OCI-LY7 (cell line): ENCODE measurements at regions not wholly inside any gene's neighbourhood (a gene's known extent, or its start where the extent isn't known, plus 50 kb on each side); places are given as distances from the start of the nearest gene placed in this dataset.

ENCODE experiments used
- BruUV-seq: library from RNA; stranded (reverse); fragments of 400-500 nt; replicated peaks from 2 replicates; lab custom pipeline; 2021; lab: Mats Ljungman, UMichigan
- CTCF ChIA-PET: fragments of 300-600 bp; sonication (Branson Sonifier 250); formaldehyde crosslinking; loops from one replicate; lab custom pipeline; 2022; ENCODE audit warnings: antibody characterized with exemption; ENCODE audit not compliant: unreplicated experiment; lab: Charles Lee
- POLR2A ChIA-PET: fragments of 300-600 bp; sonication (Branson Sonifier 250); formaldehyde crosslinking; loops from one replicate; lab custom pipeline; 2022; ENCODE audit warnings: antibody characterized with exemption; lab: Charles Lee
- DNase-seq: peaks from one replicate; pipeline ENCODE4 v3.0.0-alpha.2; 2015; ENCODE audit warnings: low spot score
- H2AFZ ChIP-seq: fragments of 200-600 bp; sonication (generic), shearing (Covaris generic); 2 replicates; pipeline ENCODE4 v1.6.1; 2014; ENCODE audit warnings: mild to moderate bottlenecking, antibody characterized with exemption, low read length, moderate library complexity
- H3K27ac ChIP-seq: fragments of 200-600 bp; sonication (generic); 2 replicates; pipeline ENCODE4 v1.5.1; 2014; ENCODE audit warnings: mixed run types, low read depth, mild to moderate bottlenecking, moderate library complexity, low read length, inconsistent platforms; ENCODE audit not compliant: poor library complexity, severe bottlenecking
- H3K36me3 ChIP-seq: fragments of 200-600 bp; sonication (generic); 2 replicates; pipeline ENCODE4 v1.6.1; 2014; ENCODE audit warnings: mild to moderate bottlenecking, antibody characterized with exemption, low read length, moderate library complexity, mixed read lengths; ENCODE audit not compliant: insufficient read depth
- H3K4me1 ChIP-seq: fragments of 200-600 bp; sonication (generic); 2 replicates; pipeline ENCODE4 v1.5.1; 2014; ENCODE audit warnings: mild to moderate bottlenecking, low read length; ENCODE audit not compliant: insufficient read depth, poor library complexity, severe bottlenecking
- H3K4me2 ChIP-seq: fragments of 200-600 bp; sonication (generic); 2 replicates; pipeline ENCODE4 v1.6.1; 2014; ENCODE audit warnings: mild to moderate bottlenecking, low read length
- H3K4me3 ChIP-seq: fragments of 200-600 bp; sonication (generic); 2 replicates; pipeline ENCODE4 v1.5.1; 2014; ENCODE audit warnings: mild to moderate bottlenecking, low read depth, low read length; ENCODE audit not compliant: poor library complexity, severe bottlenecking
- H3K79me2 ChIP-seq: fragments of 200-600 bp; sonication (generic); 2 replicates; pipeline ENCODE4 v1.6.1; 2016; ENCODE audit warnings: low read depth, mild to moderate bottlenecking, low read length, moderate library complexity, mixed read lengths; ENCODE audit not compliant: insufficient read depth
- H3K9me2 ChIP-seq: fragments of 200-600 bp; sonication (generic); 2 replicates; pipeline ENCODE4 v1.6.1; 2016; ENCODE audit warnings: mild to moderate bottlenecking, low read length, mixed read lengths; ENCODE audit not compliant: insufficient read depth
- H3K9me3 ChIP-seq: fragments of 200-600 bp; sonication (generic); 2 replicates; pipeline ENCODE4 v1.6.1; 2014; ENCODE audit warnings: mild to moderate bottlenecking, mixed run types, low read length, mixed read lengths
- H4K20me1 ChIP-seq: fragments of 200-600 bp; sonication (generic); 2 replicates; pipeline ENCODE4 v1.6.1; 2014; ENCODE audit warnings: mild to moderate bottlenecking, antibody characterized with exemption, low read length, moderate library complexity, mixed read lengths; ENCODE audit not compliant: insufficient read depth
- EZH2phosphoT487 ChIP-seq: fragments of 200-600 bp; sonication (generic); IDR thresholded peaks from 2 replicates; pipeline ENCODE4 v1.6.1; 2018; ENCODE audit warnings: low read depth, borderline replicate concordance, mild to moderate bottlenecking, mixed run types, antibody characterized with exemption, low read length, moderate library complexity, mixed read lengths
- intact Hi-C: fragments of 100-400 bp; cut with micrococcal nuclease; formaldehyde crosslinking; loops from one replicate; pipeline ENCODE4 v1.10.0; 2022; ENCODE audit not compliant: unreplicated experiment
- TF ChIP-seq, protein P1 (sequence below): fragments of 200-600 bp; sonication (generic); conservative IDR thresholded peaks from 2 replicates; pipeline ENCODE4 v1.5.1; 2014; ENCODE audit warnings: mild to moderate bottlenecking, antibody characterized with exemption, low read length, moderate library complexity, mixed read lengths

DNA sequence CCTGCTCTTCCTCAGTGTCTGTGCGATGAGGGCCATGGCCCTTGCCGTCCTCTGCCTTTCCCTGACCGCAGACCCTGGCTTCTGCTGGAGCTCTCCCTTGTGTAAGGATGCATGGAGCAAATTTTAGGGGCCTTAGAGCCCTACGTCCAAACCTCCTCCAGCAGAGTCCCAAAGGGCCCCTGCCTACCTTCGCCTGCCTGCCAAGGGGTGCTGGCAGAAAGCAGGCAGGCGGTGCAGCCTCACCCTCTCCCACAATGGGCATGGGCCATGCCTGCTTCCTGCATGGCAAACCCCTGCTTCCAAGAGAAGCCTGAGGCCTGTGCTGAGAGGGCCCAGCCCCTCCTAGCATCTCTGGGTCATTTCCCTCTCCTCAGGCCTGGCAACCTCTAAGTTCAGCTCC lies 71.3 kb upstream of the FGF3 start:
- no TSS peak for BruUV-seq
- intact Hi-C loops, result no loop called here
- H3K4me2 ChIP-seq, result no peak overlapping the region
- ChIA-PET CTCF (no interaction called here), POLR2A (no interaction called here)
- no peaks in the 10 kb centered on the region for H3K9me2 ChIP-seq
- no peaks in the 10 kb centered on the region for H3K4me1 ChIP-seq
- H3K4me3 ChIP-seq, result no peak overlapping the region
- no peak overlapping the region for H2AFZ ChIP-seq
- H3K36me3 ChIP-seq, result no peaks in the 10 kb centered on the region
- no peak for DNase-seq
- H3K9me3 ChIP-seq, result no peaks in the 10 kb centered on the region
- TF ChIP-seq, protein P1, sequence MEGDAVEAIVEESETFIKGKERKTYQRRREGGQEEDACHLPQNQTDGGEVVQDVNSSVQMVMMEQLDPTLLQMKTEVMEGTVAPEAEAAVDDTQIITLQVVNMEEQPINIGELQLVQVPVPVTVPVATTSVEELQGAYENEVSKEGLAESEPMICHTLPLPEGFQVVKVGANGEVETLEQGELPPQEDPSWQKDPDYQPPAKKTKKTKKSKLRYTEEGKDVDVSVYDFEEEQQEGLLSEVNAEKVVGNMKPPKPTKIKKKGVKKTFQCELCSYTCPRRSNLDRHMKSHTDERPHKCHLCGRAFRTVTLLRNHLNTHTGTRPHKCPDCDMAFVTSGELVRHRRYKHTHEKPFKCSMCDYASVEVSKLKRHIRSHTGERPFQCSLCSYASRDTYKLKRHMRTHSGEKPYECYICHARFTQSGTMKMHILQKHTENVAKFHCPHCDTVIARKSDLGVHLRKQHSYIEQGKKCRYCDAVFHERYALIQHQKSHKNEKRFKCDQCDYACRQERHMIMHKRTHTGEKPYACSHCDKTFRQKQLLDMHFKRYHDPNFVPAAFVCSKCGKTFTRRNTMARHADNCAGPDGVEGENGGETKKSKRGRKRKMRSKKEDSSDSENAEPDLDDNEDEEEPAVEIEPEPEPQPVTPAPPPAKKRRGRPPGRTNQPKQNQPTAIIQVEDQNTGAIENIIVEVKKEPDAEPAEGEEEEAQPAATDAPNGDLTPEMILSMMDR, result no peak
- TF ChIP-seq EZH2phosphoT487, result no peak
- no peaks in the 10 kb centered on the region for H3K79me2 ChIP-seq
- H4K20me1 ChIP-seq, result no peaks in the 10 kb centered on the region
- H3K27ac ChIP-seq, result no peak overlapping the region

DNA sequence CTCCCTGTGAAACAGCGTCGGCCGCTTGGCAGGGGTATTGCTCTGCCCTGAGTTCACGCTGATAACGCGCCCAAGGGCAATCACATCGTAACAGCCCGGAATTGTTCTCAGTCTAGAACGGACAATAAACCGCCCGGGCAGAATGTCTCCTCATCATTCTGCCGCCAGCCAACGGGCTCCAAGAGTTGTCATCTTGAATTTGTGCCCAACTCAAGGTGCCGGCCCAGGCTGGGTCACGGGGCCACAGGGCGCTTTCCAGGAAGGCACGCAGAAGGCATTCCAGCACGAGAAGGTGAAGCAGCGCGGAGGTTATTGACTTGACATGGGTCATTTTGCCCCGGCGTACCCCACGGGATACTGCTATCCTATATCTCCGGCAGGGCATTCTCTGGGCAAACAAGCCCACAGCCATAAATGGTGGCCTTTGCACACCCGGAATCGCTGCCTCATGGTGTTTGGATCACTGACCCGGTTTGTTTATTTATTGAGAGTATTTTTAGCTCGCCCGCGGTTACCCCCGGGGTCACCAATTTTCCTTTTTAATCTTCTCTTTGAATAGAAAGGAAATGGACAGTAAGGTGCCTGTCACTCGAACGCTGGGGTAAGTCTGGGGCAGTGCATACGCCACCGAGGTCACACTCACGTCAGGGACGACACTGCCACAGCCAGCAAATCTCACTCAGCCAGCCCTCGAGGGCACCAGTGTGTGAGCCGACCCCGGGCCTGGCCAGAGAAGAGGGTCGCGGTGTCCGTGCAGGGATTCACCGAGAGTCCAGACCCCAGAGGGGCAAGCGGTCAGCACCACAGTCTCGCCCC lies 72.4 kb upstream of the FGF3 start:
- Histone ChIP-seq H3K9me2 (no peaks in the 10 kb centered on the region), H3K36me3 (no peaks in the 10 kb centered on the region), H4K20me1 (no peaks in the 10 kb centered on the region), H2AFZ (no peak overlapping the region), H3K4me1 (no peaks in the 10 kb centered on the region), H3K27ac (no peak overlapping the region), H3K79me2 (no peaks in the 10 kb centered on the region), H3K4me3 (no peak overlapping the region), H3K9me3 (no peaks in the 10 kb centered on the region), H3K4me2 (no peak overlapping the region)
- intact Hi-C loops, result no loop called here
- no peak for DNase-seq
- TF ChIP-seq, protein P1, result no peak
- no peak for TF ChIP-seq EZH2phosphoT487
- no TSS peak for BruUV-seq
- CTCF ChIA-PET, result no interaction called here
- POLR2A ChIA-PET, result no interaction called here

DNA sequence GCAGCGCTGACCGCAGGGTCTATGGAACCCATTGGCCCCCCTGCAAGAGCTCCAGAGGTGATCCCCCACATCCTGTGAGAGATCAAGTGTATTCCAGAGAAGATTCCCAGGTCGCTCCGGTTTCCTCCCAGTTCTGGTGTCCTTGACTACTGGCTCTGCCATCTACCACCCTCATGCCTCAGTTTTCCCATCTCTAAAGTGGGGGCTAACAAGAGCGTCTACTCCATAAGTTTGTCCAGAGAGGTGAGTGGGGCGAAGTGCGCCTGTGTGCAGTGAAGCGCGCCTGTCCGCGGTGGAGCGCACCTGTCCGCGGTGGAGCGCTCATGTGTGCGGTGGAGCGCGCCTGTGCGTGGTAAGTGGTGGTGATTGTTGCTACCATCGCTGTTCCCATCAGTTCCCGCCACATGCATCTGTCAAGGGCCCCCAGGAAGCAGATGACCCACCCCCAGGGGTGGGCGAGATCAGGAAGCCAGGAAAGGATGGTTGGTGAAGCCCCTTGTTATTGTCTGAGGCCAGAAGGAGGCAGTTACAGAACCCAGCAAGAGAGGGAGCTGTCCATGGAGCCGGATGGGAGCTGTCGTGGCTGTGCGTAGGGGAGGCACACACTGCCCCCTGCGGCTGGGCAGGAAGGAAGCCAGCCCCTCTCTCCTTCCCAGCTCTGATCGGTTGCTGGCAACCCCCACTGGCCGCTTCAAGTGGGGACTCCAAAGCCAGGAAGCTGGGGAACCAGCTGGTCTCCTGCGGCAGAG lies 73.2 kb upstream of the FGF3 start:
- no peaks in the 10 kb centered on the region for H3K9me3 ChIP-seq
- H3K4me2 ChIP-seq, result no peak overlapping the region
- H2AFZ ChIP-seq, result no peak overlapping the region
- POLR2A ChIA-PET, result no interaction called here
- TF ChIP-seq EZH2phosphoT487, result no peak
- TF ChIP-seq, protein P1, result no peak
- no peak overlapping the region for H3K4me3 ChIP-seq
- H4K20me1 ChIP-seq, result no peaks in the 10 kb centered on the region
- BruUV-seq, result no TSS peak
- no peaks in the 10 kb centered on the region for H3K36me3 ChIP-seq
- intact Hi-C loops, result no loop called here
- DNase-seq, result no peak
- H3K79me2 ChIP-seq, result no peaks in the 10 kb centered on the region
- H3K27ac ChIP-seq, result no peak overlapping the region
- no peaks in the 10 kb centered on the region for H3K4me1 ChIP-seq
- CTCF ChIA-PET, result no interaction called here
- H3K9me2 ChIP-seq, result no peaks in the 10 kb centered on the region
